A549 (cell line): ENCODE measurements at regions not wholly inside any gene's neighbourhood (a gene's known extent, or its start where the extent isn't known, plus 50 kb on each side); places are given as distances from the start of the nearest gene placed in this dataset.

Source experiments
- ATAC-seq, 2 experiments: fragments of 200-7000 bp in 1 of 2; fragments of >200 bp in 1 of 2; cut with Nextera tagmentation in 1 of 2; cut with Tn5 transposase in 1 of 2; 3 replicates each; pipeline versions ENCODE4 v1.8.0 to v1.9.1; 2018 to 2020; ENCODE audit warnings: mild to moderate bottlenecking in 1 of 2, moderate library complexity in 1 of 2
- CTCF ChIA-PET: fragments of 300-600 bp; sonication (Branson Sonifier 250); formaldehyde crosslinking; extraction: SDS; loops from one replicate; lab custom pipeline; 2021; ENCODE audit warnings: antibody characterized with exemption, inconsistent platforms; lab: Yijun Ruan, JAX
- POLR2A ChIA-PET: fragments of 350-600 bp; formaldehyde crosslinking; extraction: SDS; loops from one replicate; lab custom pipeline; 2021; ENCODE audit warnings: antibody characterized with exemption, inconsistent platforms; lab: Yijun Ruan, JAX
- DNase-seq, 2 experiments: peaks; one replicate each; pipeline versions ENCODE4 v3.0.0 to v3.0.0-alpha.2; 2011 to 2016; ENCODE audit warnings: low read depth in 1 of 2, low spot score in 1 of 2
- FAIRE-seq: peaks from 2 replicates; lab custom pipeline; 2011; peaks lifted over from hg19 to GRCh38; lab: Jason Lieb, UNC
- H3K27ac ChIP-seq, 2 experiments: fragments of >200 bp; sonication (Bioruptor Twin); formaldehyde crosslinking; 3 replicates each; pipeline ENCODE4 v1.5.1; 2016 to 2017
- H3K4me1 ChIP-seq: fragments of >200 bp; sonication (Bioruptor Twin); formaldehyde crosslinking; 3 replicates; pipeline ENCODE4 v1.6.1; 2016
- H3K4me2 ChIP-seq: fragments of >200 bp; sonication (Bioruptor Twin); formaldehyde crosslinking; 3 replicates; pipeline ENCODE4 v1.6.1; 2016
- H3K4me3 ChIP-seq: fragments of >200 bp; sonication (Bioruptor Twin); formaldehyde crosslinking; 3 replicates; pipeline ENCODE4 v1.5.1; 2016
- H3K9me3 ChIP-seq: fragments of >200 bp; sonication (Bioruptor Twin); formaldehyde crosslinking; 3 replicates; pipeline ENCODE4 v1.6.1; 2016
- BHLHE40 ChIP-seq: IDR thresholded peaks from 2 replicates; pipeline ENCODE4 v1.6.1; 2012; ENCODE audit warnings: low read depth, low read length, inconsistent platforms
- CHD2 ChIP-seq: fragments of 150-350 bp; IDR thresholded peaks from 2 replicates; pipeline ENCODE4 v1.6.1; 2014; ENCODE audit warnings: low read length; ENCODE audit not compliant: partially characterized antibody
- EHMT2 ChIP-seq: fragments of 200-600 bp; sonication (generic); IDR thresholded peaks from 2 replicates; pipeline ENCODE4 v1.6.1; 2016; ENCODE audit warnings: antibody characterized with exemption, low read depth, mild to moderate bottlenecking, moderate library complexity
- ELK1 ChIP-seq: fragments of 150-350 bp; IDR thresholded peaks from 2 replicates; pipeline ENCODE4 v1.6.1; 2014; ENCODE audit warnings: low read depth, mild to moderate bottlenecking, low read length
- EP300 ChIP-seq, 2 experiments: fragments of >200 bp; sonication (Bioruptor Twin); formaldehyde crosslinking; IDR thresholded peaks; 2 replicates in 1 of 2; 3 replicates in 1 of 2; pipeline ENCODE4 v1.6.1; 2016 to 2017
- MAFK ChIP-seq: fragments of 450-650 bp; IDR thresholded peaks from 2 replicates; pipeline ENCODE4 v1.6.1; 2014; ENCODE audit not compliant: partially characterized antibody
- MAZ ChIP-seq: fragments of 150-350 bp; IDR thresholded peaks from 2 replicates; pipeline ENCODE4 v1.6.1; 2014; ENCODE audit warnings: antibody characterized with exemption, low read depth, low read length, borderline replicate concordance
- PBX3 ChIP-seq: IDR thresholded peaks from 2 replicates; pipeline ENCODE4 v1.6.1; 2012
- POLR2AphosphoS2 ChIP-seq: conservative IDR thresholded peaks from 2 replicates; pipeline ENCODE4 v1.6.1; 2012; ENCODE audit warnings: low read length, improper control_type of control experiment, inconsistent platforms
- RCOR1 ChIP-seq: fragments of 150-350 bp; IDR thresholded peaks from 2 replicates; pipeline ENCODE4 v1.6.1; 2014; ENCODE audit warnings: antibody characterized with exemption, low read length, low read depth
- REST ChIP-seq: fragments of 200-600 bp; sonication (generic); IDR thresholded peaks from 2 replicates; pipeline ENCODE4 v1.6.1; 2016; ENCODE audit warnings: antibody characterized with exemption, mild to moderate bottlenecking, moderate library complexity
- RFX5 ChIP-seq: fragments of 450-650 bp; IDR thresholded peaks from 2 replicates; pipeline ENCODE4 v1.7.1; 2014; ENCODE audit warnings: antibody characterized with exemption, mild to moderate bottlenecking, moderate library complexity
- SMC3 ChIP-seq: fragments of >200 bp; sonication (Bioruptor Twin); formaldehyde crosslinking; IDR thresholded peaks from 3 replicates; pipeline ENCODE4 v1.6.1; 2018; ENCODE audit warnings: inconsistent platforms
- ZC3H11A ChIP-seq: fragments of 450-650 bp; IDR thresholded peaks from 2 replicates; pipeline ENCODE4 v1.6.1; 2014; ENCODE audit warnings: antibody characterized with exemption, mild to moderate bottlenecking
- ZSCAN20 ChIP-seq: fragments of 250-450 bp; sonication (Bioruptor Pico); IDR thresholded peaks from 2 replicates; pipeline ENCODE4 v1.8.0; 2022; ENCODE audit warnings: mild to moderate bottlenecking, moderate library complexity
- WGBS: methylation state at CpG from one replicate; pipeline ENCODE4 v1.1.6; 2017; ENCODE audit errors: missing lambda C conversion rate; 5-methylcytosine and 5-hydroxymethylcytosine counted together
- TF ChIP-seq, protein P1 (sequence below): fragments of 250-450 bp; sonication (Bioruptor Pico); IDR thresholded peaks from 2 replicates; pipeline ENCODE4 v1.5.0; 2020; ENCODE audit warnings: low read depth, mild to moderate bottlenecking, moderate library complexity
- TF ChIP-seq, protein P2 (sequence below): IDR thresholded peaks from 2 replicates; pipeline ENCODE4 v1.6.1; 2012; ENCODE audit warnings: low read depth, borderline replicate concordance

DNA sequence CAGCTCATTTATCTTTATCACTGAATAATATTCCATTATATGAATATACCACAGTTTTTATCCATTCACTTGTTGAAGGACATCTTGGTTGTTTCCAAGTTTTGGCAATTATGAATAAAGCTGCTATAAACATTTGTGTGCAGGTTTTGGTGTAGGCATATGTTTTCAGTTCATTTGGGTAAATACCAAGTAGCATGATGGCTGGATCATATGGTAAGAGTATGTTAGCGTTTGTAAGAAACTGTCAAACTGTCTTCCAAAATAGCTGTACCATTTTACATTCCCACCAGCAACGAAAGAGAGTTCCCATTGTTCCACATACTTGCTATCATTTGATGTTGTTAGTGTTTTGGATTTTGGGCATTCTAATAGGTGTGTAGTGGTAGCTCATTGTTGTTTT, 72.0 kb upstream of the GOLGA8J start:
- CTCF ChIA-PET = interaction anchor here (1.0 kb wide), 2 partner anchors 32 to 69 kb away, joined by 4 read pairs; no protein-coding TSS in a partner anchor
- WGBS = 45% methylated on average over 2 of the region's 2 CpGs

DNA sequence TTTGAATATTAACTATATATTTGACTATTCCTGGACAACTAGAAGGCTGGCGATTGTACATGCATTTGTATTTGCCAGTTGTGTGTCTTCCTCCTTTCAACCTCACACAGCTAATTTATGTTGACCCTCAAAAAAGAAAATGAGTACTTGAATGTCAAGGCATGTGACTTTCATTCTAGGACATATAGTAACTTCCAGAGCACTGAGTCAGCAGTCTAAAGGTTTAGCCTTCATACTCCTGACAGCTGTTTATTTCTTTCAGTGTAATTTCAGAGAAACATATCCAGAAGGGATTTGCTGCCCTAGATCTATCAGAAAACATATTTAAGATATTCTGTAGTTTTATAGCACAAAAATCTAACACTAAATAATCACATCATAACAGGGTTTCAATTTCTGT, 74.6 kb upstream of the GOLGA8J start:
- ChIA-PET POLR2A (no interaction called here), CTCF (interaction anchor here (1.0 to 1.4 kb wide), 4 partner anchors 21 to 260 kb away, joined by 3 to 4 read pairs (median 3); no protein-coding TSS in a partner anchor)
- H3K4me1 ChIP-seq = no peaks in the 10 kb centered on the region
- TF ChIP-seq EHMT2 (no peak), MAFK (peak; percentile 6)
- no peak overlapping the region for H3K4me2 ChIP-seq
- FAIRE-seq = peak; percentile 78
- no peak overlapping the region for H3K4me3 ChIP-seq
- 79% methylated on average over 1 of the region's 1 CpG for WGBS
- no peaks in the 10 kb centered on the region for H3K9me3 ChIP-seq
- no peak for ATAC-seq
- H3K27ac ChIP-seq = no peak overlapping the region
- no peak for DNase-seq

More for the DNA sequence above, 72.0 kb upstream of the GOLGA8J start:
- ATAC-seq (no peak), FAIRE-seq (peak; percentile 87), DNase-seq (no peak)
- POLR2A ChIA-PET = no interaction called here
- Histone ChIP-seq H3K4me1 (no peaks in the 10 kb centered on the region), H3K4me2 (no peak overlapping the region), H3K4me3 (no peak overlapping the region), H3K27ac (no peak overlapping the region), H3K9me3 (no peaks in the 10 kb centered on the region)
- TF ChIP-seq ZC3H11A (no peak), REST (no peak), POLR2AphosphoS2 (no peak), ELK1 (no peak), EP300 (IDR thresholded peaks at IDR 0.05) (no peak), RCOR1 (no peak), CHD2 (no peak), MAFK (no peak), SMC3 (no peak)
- TF ChIP-seq, protein P1, sequence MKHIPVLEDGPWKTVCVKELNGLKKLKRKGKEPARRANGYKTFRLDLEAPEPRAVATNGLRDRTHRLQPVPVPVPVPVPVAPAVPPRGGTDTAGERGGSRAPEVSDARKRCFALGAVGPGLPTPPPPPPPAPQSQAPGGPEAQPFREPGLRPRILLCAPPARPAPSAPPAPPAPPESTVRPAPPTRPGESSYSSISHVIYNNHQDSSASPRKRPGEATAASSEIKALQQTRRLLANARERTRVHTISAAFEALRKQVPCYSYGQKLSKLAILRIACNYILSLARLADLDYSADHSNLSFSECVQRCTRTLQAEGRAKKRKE (CRISPR knock-in tag) = no peak

GRCh38 chr15:30001602-30002001, 81.2 kb upstream of the GOLGA8J start:
- TF ChIP-seq POLR2AphosphoS2 (no peak), PBX3 (no peak), EP300 (IDR thresholded peaks at IDR 0.05) (no peak), MAZ (no peak), REST (no peak), RFX5 (no peak), BHLHE40 (no peak), ZSCAN20 (CRISPR knock-in tag) (no peak)
- TF ChIP-seq, protein P2, sequence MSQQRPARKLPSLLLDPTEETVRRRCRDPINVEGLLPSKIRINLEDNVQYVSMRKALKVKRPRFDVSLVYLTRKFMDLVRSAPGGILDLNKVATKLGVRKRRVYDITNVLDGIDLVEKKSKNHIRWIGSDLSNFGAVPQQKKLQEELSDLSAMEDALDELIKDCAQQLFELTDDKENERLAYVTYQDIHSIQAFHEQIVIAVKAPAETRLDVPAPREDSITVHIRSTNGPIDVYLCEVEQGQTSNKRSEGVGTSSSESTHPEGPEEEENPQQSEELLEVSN = no peak
- TF ChIP-seq, all 56 proteins: peak for 0
- Histone ChIP-seq H3K9me3 (no peaks in the 10 kb centered on the region), H3K27ac (no peak overlapping the region), H3K4me3 (no peak overlapping the region), H3K4me1 (no peaks in the 10 kb centered on the region), H3K4me2 (no peak overlapping the region)
- DNase-seq (no peak), ATAC-seq (no peak), FAIRE-seq (no peak)
- POLR2A ChIA-PET = no interaction called here
- CTCF ChIA-PET = no interaction called here
- 83% methylated on average over 5 of the region's 5 CpGs for WGBS
